ENCODE measurements at regions not wholly inside any gene's neighbourhood (a gene's known extent, or its start where the extent isn't known, plus 50 kb on each side); places are given as distances from the start of the nearest gene placed in this dataset.

DNA sequence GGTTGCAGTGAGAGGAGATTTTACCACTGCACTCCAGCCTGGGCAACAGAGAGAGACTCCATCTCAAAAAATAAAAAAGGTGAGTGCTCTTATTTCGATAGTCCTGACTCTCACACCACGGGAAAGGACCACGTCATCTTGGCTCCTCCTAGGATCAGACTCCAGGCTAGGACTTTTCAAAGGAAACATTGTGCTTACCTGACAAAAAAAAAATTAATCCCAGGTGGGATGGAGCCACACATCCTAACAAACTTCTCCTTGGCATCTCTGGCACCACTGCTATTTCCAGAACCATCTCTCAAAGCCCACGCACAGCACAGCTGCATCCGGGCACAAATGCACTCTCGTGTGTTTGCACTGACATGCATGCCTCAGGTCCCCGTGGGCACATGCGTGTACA lies 262.4 kb downstream of the ENGASE start:
- no peak overlapping the region for H3T11ph ChIP-seq (ENCODE audit: low read length)
- H4K5ac ChIP-seq (ENCODE audit: insufficient read length, low read depth, low read length) = no peak overlapping the region
- Mint-ChIP-seq H3K27ac (no peak overlapping the region; a peak in 1 of 7 replicates), H3K4me3 (no peak overlapping the region), H3K36me3 (ENCODE audit: insufficient read depth in 1 of 3, low read depth in 3 of 3) (no peaks in the 10 kb centered on the region), H3K9me3 (no peaks in the 10 kb centered on the region; a peak in 1 of 5 replicates), H3K27me3 (ENCODE audit: low read depth) (peaks cover 12% of the 10 kb centered on the region), H3K4me1 (peaks cover 14 to 26% of the 10 kb centered on the region in 2 experiments)
- no CpG with 5 or more reads among the region's 8 CpGs for WGBS (ENCODE audit: extremely low coverage, insufficient read length, low lambda C conversion rate)
- no peaks in the 10 kb centered on the region for H3K27me3 ChIP-seq (ENCODE audit: insufficient read depth, low read length)
- no peak for DNase-seq
- H3K23me2 ChIP-seq (ENCODE audit: insufficient read length, low read depth, low read length, poor library complexity, severe bottlenecking) = no peaks in the 10 kb centered on the region
- no peak overlapping the region for H3K56ac ChIP-seq (ENCODE audit: insufficient read length, low read depth, low read length)
- no peak overlapping the region for H2AFZ ChIP-seq (ENCODE audit: low read length)
- H2BK20ac ChIP-seq (ENCODE audit: low read depth, low read length, poor library complexity, severe bottlenecking) = no peak overlapping the region
- no peak overlapping the region for H3K14ac ChIP-seq (ENCODE audit: insufficient read depth, low read length)
- no peak overlapping the region for H2BK5ac ChIP-seq (ENCODE audit: insufficient read length, low read length)
- H4K8ac ChIP-seq (replicated peaks; ENCODE audit: insufficient read length, low read depth, low read length) = no peak overlapping the region
- no peak overlapping the region for H3K9ac ChIP-seq (ENCODE audit: extremely low read depth, insufficient read length, low read length)
- H3K27ac ChIP-seq (ENCODE audit: insufficient read length, low read depth, low read length) = no peak overlapping the region
- no peaks in the 10 kb centered on the region for H3K79me2 ChIP-seq (ENCODE audit: insufficient read depth, low read length)
- H3K4me1 ChIP-seq (ENCODE audit: insufficient read depth, low read length) = no peaks in the 10 kb centered on the region; the same call in 1 of the 2 replicates
- TF ChIP-seq CTCF (conservative IDR thresholded peaks at IDR 0.05) = no peak
- no peaks in the 10 kb centered on the region for H4K20me1 ChIP-seq (ENCODE audit: control insufficient read depth, insufficient read depth, insufficient read length)
- H2BK15ac ChIP-seq (ENCODE audit: low read depth, low read length) = no peak overlapping the region
- H2BK120ac ChIP-seq (ENCODE audit: low read depth, low read length, poor library complexity, severe bottlenecking) = no peak overlapping the region
- H3K9me3 ChIP-seq (ENCODE audit: control insufficient read depth, low read depth, low read length) = no peaks in the 10 kb centered on the region
- H3K23ac ChIP-seq (ENCODE audit: insufficient read length, low read depth, low read length) = no peak overlapping the region
- no peak overlapping the region for H2BK12ac ChIP-seq (ENCODE audit: insufficient read length, low read depth, low read length)
- no peak overlapping the region for H3K4ac ChIP-seq (ENCODE audit: low read depth, low read length)
- H3K79me1 ChIP-seq (ENCODE audit: insufficient read depth, low read depth, low read length, poor library complexity, severe bottlenecking) = no peaks in the 10 kb centered on the region
- no peak overlapping the region for H3K4me2 ChIP-seq (ENCODE audit: insufficient read depth, insufficient read length, low read length)
- no peak overlapping the region for H3K18ac ChIP-seq (ENCODE audit: insufficient read length, low read depth, low read length)
- H4K91ac ChIP-seq (ENCODE audit: insufficient read length, low read depth, low read length) = no peak overlapping the region
- no peak overlapping the region for H2AK5ac ChIP-seq (ENCODE audit: insufficient read length, low read length)

All from H9 (cell line).